Uterus (tissue), 2 donors: ENCODE measurements at regions not wholly inside any gene's neighbourhood (a gene's known extent, or its start where the extent isn't known, plus 50 kb on each side); places are given as distances from the start of the nearest gene placed in this dataset.

Experiments
- POLR2A ChIP-seq, 2 donors: fragments of 450-650 bp; IDR thresholded peaks; one replicate each; pipeline ENCODE4 v1.6.1; 2016; ENCODE audit warnings: antibody characterized with exemption in 2 of 2, mild to moderate bottlenecking in 1 of 2, moderate library complexity in 1 of 2
- TF ChIP-seq, protein P1 (sequence below), 4 experiments: fragments of 200-600 bp in 2 of 4; fragments of 450-650 bp in 2 of 4; sonication (generic) in 2 of 4; IDR thresholded peaks; one replicate each; pipeline ENCODE4 v1.5.1; 2016 to 2019; ENCODE audit warnings: antibody characterized with exemption in 4 of 4, mild to moderate bottlenecking in 2 of 4, moderate library complexity in 1 of 4

DNA sequence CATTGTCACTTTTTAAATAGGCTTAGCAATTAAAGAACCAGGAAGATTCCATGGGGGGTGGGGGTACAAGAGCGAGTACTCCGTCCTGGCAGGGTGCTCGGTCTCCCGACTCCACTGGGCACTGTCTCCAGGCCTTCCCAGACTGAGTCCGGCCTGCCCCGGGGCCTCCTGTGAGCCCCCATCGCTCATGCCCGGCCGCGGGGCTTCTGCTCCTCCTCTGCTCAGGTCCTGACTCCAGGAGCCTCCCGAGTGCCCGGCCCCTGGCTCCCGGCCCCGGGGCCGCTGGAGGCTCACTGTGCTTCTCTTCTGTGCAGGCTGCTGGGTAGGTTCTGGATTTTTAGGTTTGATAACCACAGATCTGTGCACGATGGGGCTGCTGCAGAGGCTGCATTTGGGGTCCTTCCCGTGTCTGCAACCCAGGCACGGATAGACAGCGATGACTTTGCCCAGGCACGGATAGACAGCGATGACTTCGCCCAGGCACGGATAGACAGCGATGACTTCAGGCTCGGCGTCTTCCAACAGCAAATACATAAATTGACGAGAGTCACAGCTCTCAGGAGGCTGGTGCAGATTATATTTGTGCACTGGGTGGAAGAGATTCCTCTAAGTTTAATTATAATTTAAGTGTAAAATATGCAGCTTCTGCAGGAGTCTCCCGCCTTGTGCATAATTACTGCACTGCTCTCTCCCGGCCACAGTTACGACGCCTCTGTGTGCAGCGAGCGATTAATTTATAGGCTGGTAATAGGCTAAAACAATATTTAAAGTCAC, 74.8 kb upstream of the RXRA start:
- TF ChIP-seq POLR2A (IDR thresholded peaks at IDR 0.05), result no peak
- TF ChIP-seq, protein P1, sequence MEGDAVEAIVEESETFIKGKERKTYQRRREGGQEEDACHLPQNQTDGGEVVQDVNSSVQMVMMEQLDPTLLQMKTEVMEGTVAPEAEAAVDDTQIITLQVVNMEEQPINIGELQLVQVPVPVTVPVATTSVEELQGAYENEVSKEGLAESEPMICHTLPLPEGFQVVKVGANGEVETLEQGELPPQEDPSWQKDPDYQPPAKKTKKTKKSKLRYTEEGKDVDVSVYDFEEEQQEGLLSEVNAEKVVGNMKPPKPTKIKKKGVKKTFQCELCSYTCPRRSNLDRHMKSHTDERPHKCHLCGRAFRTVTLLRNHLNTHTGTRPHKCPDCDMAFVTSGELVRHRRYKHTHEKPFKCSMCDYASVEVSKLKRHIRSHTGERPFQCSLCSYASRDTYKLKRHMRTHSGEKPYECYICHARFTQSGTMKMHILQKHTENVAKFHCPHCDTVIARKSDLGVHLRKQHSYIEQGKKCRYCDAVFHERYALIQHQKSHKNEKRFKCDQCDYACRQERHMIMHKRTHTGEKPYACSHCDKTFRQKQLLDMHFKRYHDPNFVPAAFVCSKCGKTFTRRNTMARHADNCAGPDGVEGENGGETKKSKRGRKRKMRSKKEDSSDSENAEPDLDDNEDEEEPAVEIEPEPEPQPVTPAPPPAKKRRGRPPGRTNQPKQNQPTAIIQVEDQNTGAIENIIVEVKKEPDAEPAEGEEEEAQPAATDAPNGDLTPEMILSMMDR (IDR thresholded peaks at IDR 0.05), result no peak
